GM18505 (cell line): ENCODE measurements at regions not wholly inside any gene's neighbourhood (a gene's known extent, or its start where the extent isn't known, plus 50 kb on each side); places are given as distances from the start of the nearest gene placed in this dataset.

Experiments used
- ATAC-seq: cut with Tn5 transposase; IDR thresholded peaks from one replicate; pipeline ENCODE4 v1.9.1; 2021; ENCODE audit not compliant: unreplicated experiment
- POLR2A ChIP-seq: IDR thresholded peaks from 4 replicates; pipeline ENCODE4 v1.6.1; 2011; ENCODE audit warnings: borderline replicate concordance; ENCODE audit not compliant: insufficient read depth, insufficient read length; ENCODE audit errors: extremely low read depth

DNA sequence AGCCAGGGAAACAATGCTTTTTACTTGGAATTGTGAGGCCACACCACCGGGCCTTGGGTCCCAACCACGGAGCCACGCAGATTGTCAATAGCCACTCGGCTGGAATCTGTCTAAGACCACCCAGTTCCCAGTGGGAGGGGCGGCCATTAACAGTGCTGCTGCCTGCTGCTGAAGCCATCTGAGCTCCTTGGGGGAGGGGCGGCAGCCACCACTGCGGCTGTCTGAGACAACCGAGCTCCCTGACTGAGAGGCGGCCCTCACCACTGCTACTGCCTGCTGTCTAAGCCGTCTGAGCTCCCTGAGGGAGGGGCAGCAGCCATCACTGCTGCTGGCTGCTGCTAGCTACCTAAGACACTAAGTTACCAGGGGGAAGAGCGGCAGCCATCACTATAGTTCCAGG, 64.3 kb downstream of the DMRTA2 start:
- ATAC-seq = no peak
- TF ChIP-seq POLR2A = no peak

DNA sequence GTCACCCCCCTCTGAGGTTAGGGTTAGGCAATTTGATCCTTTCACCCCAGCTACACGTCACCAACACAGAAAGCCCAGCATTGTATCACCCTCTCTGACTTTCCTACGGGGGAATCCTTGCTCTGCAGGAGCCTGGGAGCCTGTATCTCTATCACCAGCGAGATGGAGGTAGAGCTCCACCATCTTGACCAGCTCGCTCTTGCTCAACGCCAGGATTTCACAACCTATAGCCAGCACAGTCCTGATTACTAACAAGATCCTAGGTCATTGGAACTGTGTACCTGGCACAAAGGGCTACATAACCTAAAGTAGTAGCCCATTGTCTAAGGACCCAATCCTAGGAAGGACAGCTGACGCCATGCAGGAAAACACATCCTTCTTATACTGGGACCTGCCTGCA, 66.1 kb downstream of the DMRTA2 start:
- ATAC-seq = no peak
- no peak for TF ChIP-seq POLR2A

DNA sequence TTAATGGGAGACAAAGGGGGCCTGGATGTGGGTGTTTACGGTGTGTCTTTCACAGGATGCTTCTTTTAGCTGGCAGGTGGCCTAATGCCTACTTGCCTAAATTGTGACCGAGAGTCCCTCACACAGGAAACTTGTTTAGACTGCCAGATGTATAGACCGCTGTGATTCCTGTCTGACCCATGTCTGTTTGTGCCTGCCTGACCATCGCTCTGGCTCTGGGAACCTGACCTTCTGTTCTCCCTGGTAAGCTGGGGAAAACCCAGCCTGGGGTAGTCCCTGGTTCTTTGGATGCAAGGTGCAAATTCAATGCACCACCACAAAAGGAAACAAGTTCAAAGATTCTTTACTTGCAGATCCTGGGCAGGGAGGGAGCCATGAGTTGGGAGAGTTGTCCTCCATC, 68.4 kb downstream of the DMRTA2 start:
- ATAC-seq = no peak
- TF ChIP-seq POLR2A = no peak

- no peak for ATAC-seq
Observed at GRCh38 chr1:50352428-50352827, 70.8 kb downstream of the DMRTA2 start.

GRCh38 chr1:50350868-50351267, 72.4 kb downstream of the DMRTA2 start:
- no peak for ATAC-seq
- no peak for TF ChIP-seq POLR2A

More at GRCh38 chr1:50352428-50352827, 70.8 kb downstream of the DMRTA2 start:
- no peak for TF ChIP-seq POLR2A

GRCh38 chr1:50350421-50350820, 72.8 kb downstream of the DMRTA2 start:
- no peak for ATAC-seq
- TF ChIP-seq POLR2A = no peak

GRCh38 chr1:50349242-50349565, 74.0 kb downstream of the DMRTA2 start:
- no peak for TF ChIP-seq POLR2A
- no peak for ATAC-seq

GRCh38 chr1:50348449-50349241, 74.6 kb downstream of the DMRTA2 start:
- TF ChIP-seq POLR2A = no peak
- ATAC-seq = no peak

DNA sequence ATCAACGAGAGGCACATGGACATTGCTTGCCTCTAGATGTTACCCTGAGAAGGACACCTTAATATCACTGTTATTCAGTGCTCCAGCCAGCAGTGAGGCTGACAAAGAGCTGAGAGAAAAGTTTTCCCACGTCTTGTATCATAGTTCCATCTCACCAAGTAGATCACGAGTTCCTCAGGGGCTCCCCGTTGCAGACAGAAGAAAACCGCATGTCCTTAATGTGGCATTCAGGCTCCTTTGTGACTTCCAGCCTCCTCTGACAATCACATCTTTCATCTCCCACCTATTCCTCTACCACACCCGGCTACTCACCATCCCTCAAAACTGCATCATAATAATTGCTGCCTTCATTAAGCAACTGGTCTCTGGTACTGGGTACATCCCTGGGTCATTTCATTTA, 75.3 kb downstream of the DMRTA2 start:
- no peak for TF ChIP-seq POLR2A
- no peak for ATAC-seq

DNA sequence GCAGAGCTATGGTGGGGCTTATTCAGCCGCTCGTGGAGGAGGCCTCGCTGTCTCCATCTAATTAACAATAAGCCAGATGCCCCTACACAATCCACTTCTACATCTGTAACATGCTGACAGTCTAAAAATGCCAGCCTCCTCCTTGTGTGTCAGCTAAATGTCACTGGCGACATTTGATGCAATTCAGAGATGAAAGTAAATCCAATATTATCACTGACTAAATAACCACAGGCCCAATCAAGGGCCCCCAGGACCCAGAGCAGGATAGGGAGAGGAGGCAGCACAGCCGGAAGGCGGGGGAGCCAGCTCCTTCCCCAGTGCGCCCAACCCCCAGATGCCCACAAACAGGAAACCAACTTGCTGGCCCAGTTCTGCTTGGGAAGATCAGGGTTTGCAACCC, 76.6 kb downstream of the DMRTA2 start:
- no peak for TF ChIP-seq POLR2A
- ATAC-seq = no peak

DNA sequence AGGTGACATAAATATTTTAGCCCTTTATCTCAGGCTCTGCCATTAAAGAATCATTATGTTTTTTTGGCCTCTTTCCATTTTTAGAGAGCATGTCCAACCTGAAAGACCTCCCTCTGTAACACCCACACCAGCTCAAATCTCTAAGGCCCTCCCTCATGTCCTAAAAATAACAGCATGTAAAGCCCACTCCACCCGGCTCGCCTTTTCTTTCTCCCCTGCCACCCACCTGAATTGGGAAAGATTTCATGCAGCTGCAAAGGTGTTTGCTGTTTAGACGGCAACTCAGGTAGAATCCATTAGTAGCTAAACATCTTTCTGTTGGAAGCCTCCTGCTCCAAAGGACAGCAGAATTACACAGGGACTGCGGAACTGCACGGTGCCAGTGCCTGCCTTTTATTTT, 79.9 kb downstream of the DMRTA2 start:
- ATAC-seq = no peak
- TF ChIP-seq POLR2A = no peak

GRCh38 chr1:50342525-50342924, 80.7 kb downstream of the DMRTA2 start:
- TF ChIP-seq POLR2A = no peak
- no peak for ATAC-seq

- TF ChIP-seq POLR2A = no peak
- no peak for ATAC-seq
Observed at GRCh38 chr1:50335036-50335435, 88.2 kb downstream of the DMRTA2 start.

DNA sequence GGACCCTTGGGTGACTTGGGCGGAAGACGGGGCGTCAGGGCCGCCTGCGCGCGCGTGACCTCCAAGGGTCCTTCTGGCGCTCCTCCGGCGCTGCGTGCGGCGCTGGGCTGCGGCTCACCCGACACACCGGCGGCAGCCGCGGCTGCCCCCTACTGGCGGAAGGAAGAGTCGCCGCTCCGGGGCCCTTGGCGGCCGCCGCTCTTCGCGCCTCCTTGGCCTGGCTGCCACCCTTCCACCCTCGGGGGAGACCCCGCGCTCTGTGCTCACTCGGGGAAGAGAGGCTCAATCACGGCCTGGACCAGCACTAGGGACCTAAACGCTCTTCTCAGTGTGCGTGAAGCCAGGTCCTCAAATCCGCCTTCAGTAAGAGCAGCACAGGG, 89.7 kb downstream of the DMRTA2 start:
- TF ChIP-seq POLR2A = no peak
- ATAC-seq = peak; percentile 92

DNA sequence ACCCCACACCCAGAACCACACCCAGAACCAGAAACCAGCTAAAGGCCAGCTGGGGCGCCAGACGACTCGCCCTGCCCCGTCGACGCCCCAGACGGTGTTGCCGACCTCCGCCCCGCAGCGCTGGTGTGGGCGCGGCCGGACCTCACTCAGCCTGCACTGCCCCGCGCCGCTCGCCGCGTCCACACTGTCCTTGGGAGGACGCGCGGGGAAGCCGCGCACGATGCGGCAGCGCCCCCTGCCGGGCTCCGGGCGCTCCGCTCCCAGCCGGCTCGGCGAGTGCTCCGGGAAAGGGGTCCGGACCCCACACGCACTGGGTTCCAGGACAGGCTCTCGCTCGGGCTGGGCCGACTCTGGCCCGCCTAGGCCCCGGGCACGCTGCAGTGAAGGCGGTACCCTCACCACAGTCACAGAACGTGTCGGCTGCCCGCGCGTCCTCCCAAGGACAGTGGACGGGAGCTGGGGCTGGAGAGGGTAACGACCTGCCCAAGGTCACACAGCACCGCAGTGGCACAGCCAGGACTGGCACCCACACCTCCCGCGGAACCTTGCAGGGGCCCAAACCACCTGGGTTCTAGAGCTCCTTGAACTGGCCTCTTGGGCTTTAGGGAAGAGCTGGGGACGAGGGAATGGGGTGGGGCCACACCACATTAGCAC, 90.2 kb downstream of the DMRTA2 start:
- TF ChIP-seq POLR2A = no peak
- peak; percentile 75 for ATAC-seq

GRCh38 chr1:50329332-50329932, 93.8 kb downstream of the DMRTA2 start:
- no peak for TF ChIP-seq POLR2A
- no peak for ATAC-seq
